ENCODE measurements at regions not wholly inside any gene's neighbourhood (a gene's known extent, or its start where the extent isn't known, plus 50 kb on each side); places are given as distances from the start of the nearest gene placed in this dataset.
"Not testable (repeated sequence)": the region's sequence is repeated elsewhere in the genome, so short reads cannot be mapped to it uniquely, and the experiment has no call there.

DNA sequence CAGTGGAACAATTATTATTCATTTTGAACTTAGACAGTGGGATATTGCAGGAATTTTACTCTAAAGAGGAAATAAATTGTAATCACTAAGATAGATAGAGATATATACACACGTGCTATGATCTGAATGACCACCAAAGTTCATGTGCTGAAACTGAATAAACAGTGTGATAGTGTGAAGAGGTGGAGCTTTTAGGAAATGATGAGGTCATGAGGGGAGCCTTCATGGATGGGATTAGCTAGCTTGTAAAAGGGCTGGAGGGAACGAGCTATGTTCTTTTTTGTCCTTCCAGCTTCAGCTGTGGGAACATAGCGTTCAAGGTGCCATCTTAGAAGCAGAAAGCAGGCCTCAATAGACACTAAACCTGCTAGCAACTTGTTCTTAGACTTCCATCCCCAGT, 191.5 kb upstream of the LRIG3 start:
- TF ChIP-seq CTCF (IDR thresholded peaks at IDR 0.05; ENCODE audit: insufficient read depth, low read depth, low read length, missing control alignments): no peak
- no peak for DNase-seq (ENCODE audit: low read depth)

GRCh38 chr12:59108516-59108915, 188.2 kb upstream of the LRIG3 start:
- not testable (repeated sequence) for H3K4me3 ChIP-seq (ENCODE audit: low read depth, low read length); DNase-seq (ENCODE audit: low read depth)

More for the DNA sequence above, 191.5 kb upstream of the LRIG3 start:
- no peak overlapping the region for H3K4me3 ChIP-seq (ENCODE audit: low read depth, low read length)

GRCh38 chr12:59100585-59100984, 180.3 kb upstream of the LRIG3 start:
- TF ChIP-seq CTCF (IDR thresholded peaks at IDR 0.05; ENCODE audit: insufficient read depth, low read depth, low read length, missing control alignments): no peak
- no peak overlapping the region for H3K4me3 ChIP-seq (ENCODE audit: low read depth, low read length)
- DNase-seq (ENCODE audit: low read depth): no peak

GRCh38 chr12:59097876-59098275, 177.6 kb upstream of the LRIG3 start:
- H3K4me3 ChIP-seq (ENCODE audit: low read depth, low read length): no peak overlapping the region
- no peak for DNase-seq (ENCODE audit: low read depth)
- TF ChIP-seq CTCF (IDR thresholded peaks at IDR 0.05; ENCODE audit: insufficient read depth, low read depth, low read length, missing control alignments): no peak

DNA sequence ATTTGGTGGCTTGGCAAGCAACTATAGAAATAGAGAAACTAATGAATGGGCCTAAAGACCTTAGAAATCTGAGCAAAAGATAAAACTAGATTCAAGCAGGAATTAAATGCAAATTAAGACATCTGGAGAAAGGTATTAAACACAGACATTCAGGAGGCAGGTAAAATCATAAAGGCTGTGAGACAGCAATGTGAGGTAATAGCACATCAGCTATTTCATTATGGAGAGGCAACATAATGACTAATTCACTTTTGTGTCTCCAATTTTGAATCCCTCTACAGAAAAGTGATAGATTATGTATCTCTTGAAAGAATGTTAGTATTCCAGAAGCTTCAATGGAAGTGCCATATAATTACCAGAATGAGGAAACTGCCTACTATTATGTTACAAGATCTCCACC, 175.9 kb upstream of the LRIG3 start:
- no peak for TF ChIP-seq CTCF (IDR thresholded peaks at IDR 0.05; ENCODE audit: insufficient read depth, low read depth, low read length, missing control alignments)

DNA sequence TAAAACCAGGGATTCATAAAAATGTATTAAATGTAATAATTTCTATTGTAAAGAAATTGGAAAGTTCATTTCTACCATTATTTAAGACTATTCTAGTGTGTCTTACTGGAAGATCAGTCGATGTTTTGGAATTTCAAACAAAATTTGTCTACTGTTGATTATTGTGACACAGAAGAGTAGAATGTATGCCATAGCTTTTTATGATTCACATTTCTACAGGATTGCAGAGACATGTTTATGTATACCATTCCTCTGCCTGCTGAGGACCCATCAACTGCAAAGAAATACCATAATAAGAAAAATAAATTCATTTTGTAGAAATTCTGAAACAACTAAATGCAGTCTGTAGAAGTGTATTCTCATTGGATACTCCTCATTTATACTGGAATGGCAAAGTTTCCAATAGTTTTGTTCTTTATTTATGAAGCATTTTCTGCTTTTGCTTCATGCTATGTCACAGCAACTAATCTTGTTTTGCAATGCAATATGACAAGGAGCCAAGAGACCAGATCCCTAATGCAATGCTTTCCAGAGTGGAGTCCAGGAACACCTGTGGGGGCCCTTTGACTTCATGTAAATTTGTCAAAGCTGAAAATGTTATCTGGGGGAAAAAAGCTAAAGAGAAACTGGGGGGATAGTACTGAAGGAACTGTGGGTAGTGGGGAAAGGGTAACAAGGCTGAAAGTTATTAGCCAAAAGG, 172.9 kb upstream of the LRIG3 start:
- no peak for TF ChIP-seq CTCF (IDR thresholded peaks at IDR 0.05; ENCODE audit: insufficient read depth, low read depth, low read length, missing control alignments)
- H3K4me3 ChIP-seq (ENCODE audit: low read depth, low read length): no peak overlapping the region

More for the DNA sequence above, 175.9 kb upstream of the LRIG3 start:
- no peak overlapping the region for H3K4me3 ChIP-seq (ENCODE audit: low read depth, low read length)
- DNase-seq (ENCODE audit: low read depth): no peak

GRCh38 chr12:59088673-59089072, 168.4 kb upstream of the LRIG3 start:
- TF ChIP-seq CTCF (IDR thresholded peaks at IDR 0.05; ENCODE audit: insufficient read depth, low read depth, low read length, missing control alignments): no peak
- DNase-seq (ENCODE audit: low read depth): no peak
- no peak overlapping the region for H3K4me3 ChIP-seq (ENCODE audit: low read depth, low read length)

More for the DNA sequence above, 172.9 kb upstream of the LRIG3 start:
- DNase-seq (ENCODE audit: low read depth): no peak

Measured in GM12865 (cell line).